HG03565 (cell line): ENCODE measurements at regions not wholly inside any gene's neighbourhood (a gene's known extent, or its start where the extent isn't known, plus 50 kb on each side); places are given as distances from the start of the nearest gene placed in this dataset.
"Not testable (repeated sequence)": the region's sequence is repeated elsewhere in the genome, so short reads cannot be mapped to it uniquely, and the experiment has no call there.

Experiments used
- ATAC-seq: cut with Tn5 transposase; IDR thresholded peaks from one replicate; pipeline ENCODE4 v1.9.1; 2021; ENCODE audit warnings: mild to moderate bottlenecking, moderate library complexity; ENCODE audit not compliant: unreplicated experiment

- ATAC-seq = no peak
Measured at GRCh38 chr9:38134611-38135237, 65.7 kb upstream of the SHB start.

- ATAC-seq = no peak
Measured at GRCh38 chr9:38133595-38133994, 64.6 kb upstream of the SHB start.

- no peak for ATAC-seq
Measured at GRCh38 chr9:38132956-38133355, 63.9 kb upstream of the SHB start.

- ATAC-seq = no peak
Measured at GRCh38 chr9:38131729-38132128, 62.7 kb upstream of the SHB start.

- no peak for ATAC-seq
Measured at GRCh38 chr9:38130724-38131123, 61.7 kb upstream of the SHB start.

- no peak for ATAC-seq
Measured at GRCh38 chr9:38129366-38129765, 60.3 kb upstream of the SHB start.

- no peak for ATAC-seq
Measured at GRCh38 chr9:38128752-38129270, 59.8 kb upstream of the SHB start.

- ATAC-seq = no peak
Measured at GRCh38 chr9:38127271-38127839, 58.3 kb upstream of the SHB start.

- no peak for ATAC-seq
Measured at GRCh38 chr9:38126730-38127129, 57.7 kb upstream of the SHB start.

GRCh38 chr9:38125889-38126288, 56.9 kb upstream of the SHB start:
- ATAC-seq = no peak

GRCh38 chr9:38123359-38123758, 54.3 kb upstream of the SHB start:
- not testable (repeated sequence) for ATAC-seq

GRCh38 chr9:38120961-38121360, 51.9 kb upstream of the SHB start:
- no peak for ATAC-seq

- ATAC-seq = no peak
Measured at GRCh38 chr9:38119560-38120236, 50.7 kb upstream of the SHB start.

GRCh38 chr9:38118862-38119438, 49.9 kb upstream of the SHB start:
- no peak for ATAC-seq
